CD4-positive, alpha-beta T cell treated with Interleukin-6 for 4 hours (primary cell): ENCODE measurements at regions not wholly inside any gene's neighbourhood (a gene's known extent, or its start where the extent isn't known, plus 50 kb on each side); places are given as distances from the start of the nearest gene placed in this dataset.

Experiments used
- DNase-seq: peaks from one replicate; pipeline ENCODE4 v3.0.0-alpha.2; 2020; ENCODE audit warnings: mixed read lengths

DNA sequence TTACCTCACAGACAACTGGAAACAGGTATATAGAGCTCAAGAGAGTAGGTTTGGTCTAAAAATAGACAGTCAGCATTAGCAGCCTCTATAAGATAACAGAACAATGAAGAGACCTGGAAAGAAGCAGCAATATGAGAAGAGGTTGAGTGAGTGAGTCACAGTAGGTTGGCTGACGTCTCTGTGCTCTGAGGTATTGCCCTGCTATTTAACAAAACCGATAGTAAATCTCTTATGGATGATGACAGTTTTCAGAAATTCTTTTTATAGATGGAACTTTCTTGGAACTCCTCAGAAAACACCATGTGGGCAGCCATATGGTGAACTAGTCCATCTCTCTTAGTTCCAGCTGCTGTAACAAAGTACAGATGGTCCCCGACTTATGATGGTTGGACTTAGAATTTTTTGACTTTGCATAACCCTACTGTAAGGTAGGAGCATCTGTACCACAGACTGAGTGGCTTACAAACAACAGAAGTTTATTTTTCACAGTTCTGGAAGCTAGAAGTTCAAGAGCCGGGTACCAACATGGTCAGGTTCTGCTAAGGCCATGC, 123.5 kb downstream of the MBD2 start:
- no peak for DNase-seq

GRCh38 chr18:54100466-54100865, 124.0 kb downstream of the MBD2 start:
- no peak for DNase-seq

DNA sequence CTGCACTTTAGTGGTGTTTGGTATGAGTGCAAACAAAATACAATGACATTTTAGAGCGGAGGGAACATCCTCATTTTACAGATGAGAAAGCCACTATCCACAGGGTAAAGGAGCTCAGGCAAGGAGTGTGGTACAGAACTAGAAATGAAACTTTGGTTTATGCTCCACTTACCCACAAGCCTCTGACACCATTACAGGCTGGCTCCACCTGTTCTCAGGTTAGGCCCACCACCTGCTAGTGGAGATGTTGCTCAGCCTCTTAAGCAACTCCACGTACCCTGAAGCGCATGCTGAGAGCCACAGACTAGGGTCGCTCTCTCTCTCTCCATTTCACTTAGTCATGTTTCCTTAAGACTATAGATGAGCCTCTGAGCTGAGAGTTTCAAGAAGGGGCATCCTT, 130.0 kb downstream of the MBD2 start:
- DNase-seq: no peak

- no peak for DNase-seq
Observed at GRCh38 chr18:54090856-54091255, 133.6 kb downstream of the MBD2 start.

DNA sequence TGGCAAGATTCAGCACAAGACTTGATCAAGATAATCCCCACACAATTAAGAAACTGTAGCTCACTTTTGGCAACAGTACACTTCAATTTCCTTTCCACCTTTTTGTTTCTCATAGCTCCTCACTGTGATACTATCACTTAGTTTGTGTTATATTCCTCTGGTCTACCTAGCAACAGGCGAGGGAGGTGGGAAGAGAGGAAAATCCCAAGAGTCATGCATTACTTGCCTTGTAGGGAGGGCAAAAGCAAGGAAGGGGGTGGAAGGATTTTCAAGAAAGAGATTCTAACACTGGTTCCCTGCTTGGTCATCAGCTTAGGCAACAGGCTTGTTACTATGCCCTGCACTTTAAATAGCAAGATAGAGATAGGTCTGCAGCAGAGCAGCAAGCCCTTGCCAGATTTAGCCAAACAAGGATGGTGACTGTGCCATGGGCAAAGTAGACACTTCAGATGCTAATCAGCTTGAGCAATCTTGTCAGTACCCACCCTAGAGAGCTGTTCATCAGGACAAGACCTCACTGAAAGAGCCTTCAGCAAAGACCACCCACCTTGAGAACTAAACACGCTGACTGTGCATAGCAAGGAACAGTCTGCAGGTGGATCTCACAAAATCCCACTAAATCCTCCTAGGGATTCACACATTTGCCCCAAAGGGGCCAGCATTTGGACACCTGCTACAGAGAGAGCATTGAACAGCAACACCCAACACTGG, 134.6 kb downstream of the MBD2 start:
- no peak for DNase-seq

DNA sequence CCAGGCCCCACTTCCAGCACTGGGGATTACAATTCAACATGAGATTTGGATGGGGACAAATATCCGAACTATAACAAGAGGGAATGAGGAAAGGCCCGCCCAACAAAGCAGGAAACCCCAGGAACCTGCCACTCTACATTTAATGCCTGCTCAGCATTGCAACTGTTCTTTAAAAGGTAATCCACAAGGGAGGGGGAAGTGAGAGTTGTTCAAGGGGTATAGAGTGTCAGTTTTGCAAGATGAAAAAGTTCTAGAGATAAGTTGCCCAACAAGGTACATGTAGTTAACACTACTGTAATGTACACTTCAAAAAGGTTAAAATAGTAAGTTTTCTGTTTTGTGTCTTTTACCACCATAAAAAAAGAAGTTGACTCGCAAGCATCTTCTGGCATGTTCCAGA, 137.6 kb downstream of the MBD2 start:
- DNase-seq: no peak

DNA sequence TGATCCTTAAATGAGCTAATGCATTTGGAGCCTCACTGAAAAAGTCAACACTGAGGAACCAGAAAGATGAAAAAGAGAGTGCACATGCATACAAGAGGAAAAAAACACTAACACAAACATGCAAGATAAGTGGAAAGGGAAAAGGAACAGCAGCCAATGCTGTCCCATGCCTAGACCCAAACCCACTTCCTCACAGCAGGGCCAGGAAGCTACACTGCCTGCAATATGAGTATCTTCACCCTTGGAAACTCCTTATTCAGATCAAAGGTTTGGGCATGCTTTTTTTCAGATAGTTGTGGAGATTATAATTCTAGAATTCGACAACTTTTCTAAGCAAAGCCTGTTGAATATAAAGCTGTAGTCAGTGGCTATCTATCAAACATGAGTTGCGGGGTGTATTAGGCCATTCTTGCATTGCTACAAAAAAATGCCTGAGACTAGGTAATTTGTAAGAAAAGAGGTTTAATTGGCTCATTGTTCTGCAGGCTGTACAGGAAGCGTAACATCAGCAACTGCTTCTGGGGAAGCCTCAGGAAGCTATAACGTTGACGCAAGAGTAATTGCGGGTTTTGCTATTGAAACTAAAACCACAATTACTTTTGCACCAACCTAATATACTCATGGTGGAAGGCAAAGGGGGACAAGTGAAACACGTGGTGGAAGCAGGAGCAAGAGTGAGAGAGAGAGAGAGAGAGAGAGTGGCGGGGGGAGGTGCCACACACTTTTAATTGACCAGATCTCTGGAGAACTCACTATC, 138.2 kb downstream of the MBD2 start:
- DNase-seq: no peak

- no peak for DNase-seq
Observed at GRCh38 chr18:54080858-54081257, 143.6 kb downstream of the MBD2 start.

DNA sequence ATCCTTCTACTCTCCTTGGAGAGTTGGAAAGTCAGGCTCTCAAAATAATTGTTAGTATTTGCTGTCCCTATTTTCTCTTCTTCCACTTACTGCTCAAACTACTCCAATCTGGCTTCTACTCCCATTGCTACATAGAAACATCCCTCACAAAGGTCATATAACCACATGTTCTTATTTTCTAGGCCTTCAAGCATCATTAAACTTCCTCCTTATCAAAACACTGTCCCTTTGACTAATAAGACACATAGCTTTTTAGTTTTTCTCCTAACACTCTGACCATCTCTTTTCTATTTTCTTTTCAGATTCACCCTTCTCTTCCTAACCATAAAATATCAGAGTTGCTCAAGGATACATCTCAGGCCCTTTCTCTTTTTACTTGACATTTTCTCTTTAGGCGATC, 148.3 kb downstream of the MBD2 start:
- DNase-seq: no peak

GRCh38 chr18:54075689-54076088, 148.8 kb downstream of the MBD2 start:
- no peak for DNase-seq

- DNase-seq: no peak
Observed at GRCh38 chr18:54069729-54070128, 154.7 kb downstream of the MBD2 start.

GRCh38 chr18:54060343-54061005, 164.0 kb downstream of the MBD2 start:
- no peak for DNase-seq

DNA sequence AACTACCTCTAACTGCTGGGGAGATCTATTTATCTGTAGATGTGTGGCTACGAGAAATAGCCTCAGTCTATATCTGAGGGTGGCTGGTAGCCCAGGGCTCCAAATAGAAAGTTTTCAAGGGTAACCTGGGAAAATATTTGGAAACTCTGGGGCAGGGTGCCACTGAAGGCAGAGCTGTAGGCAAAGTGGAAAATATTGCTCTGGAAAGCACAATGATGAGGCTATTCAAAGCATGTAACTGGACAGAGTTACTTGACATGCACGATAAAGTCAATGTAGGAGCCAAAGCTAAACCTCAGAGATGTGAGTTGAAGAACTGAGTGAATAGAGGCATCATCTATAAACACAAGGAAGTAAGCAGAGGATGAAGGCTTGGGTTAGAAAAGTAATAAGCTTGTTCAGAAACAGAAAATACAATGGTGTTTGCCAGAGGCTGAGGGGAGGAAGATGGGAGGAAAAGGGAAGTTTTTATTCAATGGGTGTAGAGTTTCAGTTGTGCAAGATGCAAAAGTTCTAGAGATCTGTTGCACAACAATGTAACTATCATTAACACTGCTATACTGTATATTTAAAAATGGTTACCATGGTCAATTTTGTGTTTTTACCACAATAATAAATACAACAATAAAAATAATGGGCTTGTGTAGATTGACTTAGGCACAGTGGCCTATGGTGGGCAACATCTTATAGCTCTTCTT, 171.6 kb downstream of the MBD2 start:
- no peak for DNase-seq

DNA sequence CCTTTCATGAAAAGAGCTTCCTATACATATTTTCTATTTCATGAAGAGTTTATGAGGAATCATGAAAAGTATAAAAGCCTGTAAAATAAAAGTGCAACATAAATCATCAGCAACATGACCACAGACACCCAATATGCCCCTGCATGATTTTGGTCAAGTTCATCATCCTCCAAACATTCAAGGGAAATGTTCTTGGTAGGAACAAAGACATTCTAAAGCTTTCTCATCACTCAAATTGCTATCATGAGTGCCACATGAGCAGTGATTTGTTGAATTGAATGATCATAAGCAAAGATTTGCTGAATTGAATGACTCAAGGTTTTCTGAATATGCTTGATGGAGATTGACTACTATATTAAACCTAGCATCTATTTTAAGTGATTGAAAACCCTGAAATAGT, 172.2 kb downstream of the MBD2 start:
- no peak for DNase-seq

DNA sequence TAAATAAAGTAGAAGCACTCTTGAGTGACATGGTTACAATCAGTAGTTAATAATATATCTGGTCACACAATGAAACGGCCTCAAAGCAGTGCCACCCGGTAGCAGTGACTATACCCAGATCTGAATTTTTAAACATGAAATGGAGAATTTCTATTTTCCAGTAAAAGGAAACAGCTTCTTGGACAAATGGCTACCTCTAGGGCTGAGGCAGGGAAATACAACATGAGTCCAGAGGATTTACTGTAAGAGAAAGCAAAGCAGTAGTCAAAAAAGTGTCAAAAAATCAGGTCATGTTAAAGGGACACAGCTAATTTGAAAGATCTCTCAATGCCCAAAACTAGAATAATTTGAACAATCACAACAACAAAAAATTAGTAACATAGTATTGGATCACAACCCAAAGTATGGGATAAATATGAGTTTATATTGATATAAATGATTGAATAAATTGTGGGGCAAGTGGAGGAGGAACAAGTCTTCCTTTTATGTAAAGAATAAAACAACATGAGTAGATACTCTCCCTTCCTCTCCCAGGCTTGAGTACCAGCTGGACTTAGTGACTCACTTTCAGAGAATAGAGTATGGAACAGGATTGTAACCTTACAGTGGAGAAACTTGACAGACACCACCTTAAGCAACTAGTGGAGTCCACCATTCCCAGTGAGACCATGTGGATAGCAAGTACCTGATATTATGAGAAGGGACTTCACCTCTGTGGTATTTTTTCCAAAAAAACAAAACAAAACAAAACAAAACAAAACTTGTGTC, 180.8 kb downstream of the MBD2 start:
- DNase-seq: no peak

- no peak for DNase-seq
Observed at GRCh38 chr18:54035927-54036326, 188.5 kb downstream of the MBD2 start.

DNA sequence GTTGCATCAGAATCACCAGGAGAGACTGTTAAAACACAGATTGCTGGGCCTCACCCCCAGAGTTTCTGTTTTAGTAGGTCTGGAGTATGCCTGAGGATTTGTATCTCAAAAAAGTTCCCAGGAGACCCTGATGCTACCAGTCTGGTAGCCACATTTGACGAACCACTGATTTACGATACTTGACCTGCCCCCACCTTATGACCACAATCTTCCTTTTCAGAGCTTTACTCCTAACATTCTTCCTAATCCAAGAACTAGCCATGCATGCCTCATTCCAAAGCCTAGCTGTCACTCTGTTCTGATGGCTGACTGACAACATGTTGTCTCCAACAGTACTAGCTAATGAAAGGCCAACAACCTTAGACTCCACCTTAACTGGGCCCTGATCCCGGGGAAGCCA, 191.4 kb downstream of the MBD2 start:
- no peak for DNase-seq

DNA sequence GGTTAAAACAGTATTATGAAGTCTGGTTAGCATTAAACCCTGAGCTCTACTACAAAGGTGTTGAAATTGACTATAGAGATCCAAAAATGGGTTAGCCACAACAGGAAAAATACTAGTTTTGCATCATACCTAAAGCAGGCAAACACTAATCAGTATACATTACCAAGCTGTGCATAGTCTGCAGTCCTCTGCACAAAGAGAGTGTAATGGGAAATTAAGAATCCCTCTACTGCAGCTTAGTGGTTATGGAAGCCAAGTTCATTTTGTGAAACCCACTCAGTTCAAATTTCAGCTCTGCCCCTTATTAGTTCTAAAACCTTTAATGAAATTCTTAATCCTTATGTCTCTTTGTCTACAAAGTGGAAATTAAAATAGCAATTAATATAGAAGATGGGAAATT, 192.1 kb downstream of the MBD2 start:
- no peak for DNase-seq

GRCh38 chr18:54031243-54031642, 193.2 kb downstream of the MBD2 start:
- no peak for DNase-seq

DNA sequence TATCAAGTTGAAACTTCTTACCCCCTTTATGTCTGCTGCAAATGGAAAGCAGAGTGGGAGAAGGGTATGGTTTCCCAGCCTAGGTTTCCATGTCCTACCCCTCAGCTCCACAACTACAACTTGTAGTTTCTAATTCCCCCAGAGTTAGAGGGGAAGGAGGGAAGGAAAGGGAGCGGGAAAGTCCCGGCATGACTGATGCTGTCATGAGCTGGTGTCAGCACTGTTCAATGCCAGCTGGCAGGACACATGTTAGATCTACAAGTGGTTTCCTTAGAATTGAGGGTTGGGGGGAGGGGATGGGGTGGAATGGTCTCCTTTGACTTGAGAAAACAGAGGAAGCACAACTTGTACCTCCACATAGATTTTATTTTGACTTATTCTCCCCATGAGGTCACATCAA, 194.0 kb downstream of the MBD2 start:
- DNase-seq: no peak

- DNase-seq: no peak
Observed at GRCh38 chr18:54023471-54023870, 201.0 kb downstream of the MBD2 start.

DNA sequence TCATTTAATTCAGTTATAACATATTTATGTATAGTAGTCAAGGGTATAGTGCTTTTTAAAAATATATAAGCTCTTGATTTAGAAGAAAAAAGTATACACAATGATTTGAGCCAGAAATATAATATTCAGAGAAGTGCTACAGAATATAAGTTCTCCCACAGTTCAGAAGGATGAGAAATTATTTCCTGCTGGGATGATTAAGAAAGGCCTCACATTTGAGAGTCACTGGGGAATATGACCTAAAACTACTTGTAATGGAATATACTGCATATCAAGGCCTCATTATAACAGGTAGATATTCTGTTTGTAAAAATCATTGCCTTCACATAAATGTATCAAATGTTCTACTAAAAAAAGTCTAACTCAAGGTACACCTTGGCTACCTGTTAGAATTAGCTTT, 203.5 kb downstream of the MBD2 start:
- no peak for DNase-seq
